Activated effector memory CD4-positive, alpha-beta T cell treated with Interleukin-2 at 50 U/mL for 16 hours (primary cell): ENCODE measurements at regions not wholly inside any gene's neighbourhood (a gene's known extent, or its start where the extent isn't known, plus 50 kb on each side); places are given as distances from the start of the nearest gene placed in this dataset.
A peak's percentile ranks its signal among the peaks of the same experiment; 100 is the strongest.

Source experiments
- DNase-seq: peaks from one replicate; pipeline ENCODE4 v3.0.0-alpha.2; 2020

- no peak for DNase-seq
Observed at GRCh38 chr12:27382924-27383323, 50.3 kb downstream of the BMAL2 start.

- peak; percentile 25 for DNase-seq
Observed at GRCh38 chr12:27383429-27384260, 51.0 kb downstream of the BMAL2 start.

DNA sequence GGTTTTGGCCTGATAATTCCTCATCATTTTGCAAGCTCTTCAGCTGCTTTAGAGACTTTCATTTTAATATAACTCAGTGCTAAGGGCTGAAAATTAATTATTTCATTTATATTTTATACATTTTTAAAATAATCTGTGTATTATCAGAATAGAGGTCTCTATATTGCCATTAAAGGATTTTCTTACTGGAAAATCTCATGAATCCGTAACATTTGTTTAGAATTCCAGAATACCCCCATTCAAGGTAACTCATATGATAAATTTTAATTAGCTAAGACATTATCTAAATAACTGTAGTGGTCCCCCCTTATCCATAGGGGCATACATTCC is 51.6 kb downstream of the BMAL2 start:
- no peak for DNase-seq

DNA sequence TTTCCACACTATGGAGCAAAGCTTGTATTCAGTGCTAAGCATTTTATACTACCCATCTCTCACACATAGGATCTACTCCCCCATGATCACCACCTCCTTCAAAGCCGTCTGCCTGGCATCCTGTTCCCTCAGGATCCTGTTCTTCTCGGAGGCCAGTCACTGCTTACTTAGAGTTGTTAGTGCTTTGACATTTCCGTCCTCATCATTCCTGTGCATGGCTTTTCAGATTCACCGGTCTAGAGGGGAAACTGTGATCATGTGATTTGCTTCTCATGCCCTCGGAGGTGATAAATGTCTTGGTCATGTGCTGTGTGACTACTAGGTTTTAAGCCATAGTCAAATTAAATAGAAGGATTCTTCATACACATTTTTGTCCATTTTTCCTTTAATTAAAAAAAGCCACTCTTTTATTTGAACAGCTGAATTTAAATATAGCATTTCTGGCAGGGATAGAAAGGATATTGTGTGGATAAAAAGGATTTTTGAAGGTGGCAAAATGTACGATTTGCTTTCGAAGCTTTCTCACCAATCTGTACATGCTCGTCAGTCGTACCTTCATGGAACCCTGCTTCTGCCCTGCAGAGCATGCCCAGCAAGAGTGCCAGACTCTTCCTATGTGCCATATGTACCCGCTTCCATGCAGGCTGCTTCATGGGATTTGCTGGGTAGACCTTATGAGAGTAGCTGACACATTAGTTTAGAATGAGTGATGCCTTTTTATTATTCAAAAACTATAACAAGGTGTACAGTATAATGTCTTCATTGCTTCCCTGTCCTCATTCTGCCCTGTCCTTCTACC is 53.3 kb downstream of the BMAL2 start:
- DNase-seq = no peak

GRCh38 chr12:27387473-27387872 is 54.8 kb downstream of the BMAL2 start:
- DNase-seq = no peak

DNA sequence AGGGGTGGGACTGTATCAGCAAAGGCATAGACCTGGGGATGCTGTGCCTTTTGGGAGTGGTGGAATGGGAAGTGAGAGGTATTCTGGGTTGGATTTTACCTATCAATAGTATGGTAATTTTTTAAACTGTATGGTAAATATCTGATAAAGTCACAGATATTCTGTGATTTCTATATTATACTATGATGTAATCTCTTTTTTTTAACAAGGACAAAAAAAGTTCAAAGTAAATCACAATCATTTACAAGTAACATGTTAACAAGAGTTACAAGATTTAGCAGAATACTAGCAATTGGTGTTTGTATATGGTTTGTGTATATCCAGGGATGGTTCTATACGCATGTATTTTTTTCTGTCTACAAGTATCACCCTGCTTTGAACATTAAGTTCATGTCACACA is 56.0 kb downstream of the BMAL2 start:
- DNase-seq = no peak

DNA sequence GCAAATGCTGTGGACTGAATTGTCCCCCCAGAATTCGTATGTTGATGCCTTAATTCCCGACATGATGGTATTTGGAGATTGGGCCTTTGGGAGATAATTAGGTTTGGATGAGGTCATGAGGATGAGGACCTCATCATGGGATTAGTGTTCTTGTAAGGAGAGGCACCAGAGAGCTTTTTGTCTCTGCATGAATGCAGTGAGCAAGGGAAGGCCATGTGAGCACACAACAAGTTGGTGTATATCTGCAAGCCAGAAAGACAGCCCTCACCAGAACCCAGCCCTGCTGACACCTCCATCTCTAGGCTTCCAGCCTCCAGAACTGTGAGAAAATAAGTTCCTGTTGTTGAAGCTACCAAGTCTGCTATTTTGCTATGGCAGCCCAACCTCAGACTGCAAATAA is 51.9 kb upstream of the SMCO2 start:
- no peak for DNase-seq

GRCh38 chr12:27396216-27396815 is 50.2 kb upstream of the SMCO2 start:
- no peak for DNase-seq
